T47D (cell line): ENCODE measurements at regions not wholly inside any gene's neighbourhood (a gene's known extent, or its start where the extent isn't known, plus 50 kb on each side); places are given as distances from the start of the nearest gene placed in this dataset.

ENCODE experiments used
- DNase-seq, 2 experiments: peaks; one replicate each; pipeline versions ENCODE4 v3.0.0 to v3.0.0-alpha.2; 2011 to 2012; ENCODE audit warnings: low read depth in 1 of 2, low spot score in 1 of 2
- JUND ChIP-seq: IDR thresholded peaks from 2 replicates; pipeline ENCODE4 v1.6.1; 2012; ENCODE audit warnings: low read depth
- in situ Hi-C: cut with HindIII; loops from 2 replicates; pipeline ENCODE4 v1.10.0; 2016; ENCODE audit warnings: low sequenced_read_pairs, low pct_unique_long_range_greater_than_20kb

- TF ChIP-seq JUND: no peak
Measured at GRCh38 chr5:25646421-25647341, 1001.9 kb upstream of the CDH10 start.

GRCh38 chr5:25641124-25641523 is 996.3 kb upstream of the CDH10 start:
- no peak for TF ChIP-seq JUND
- in situ Hi-C loops: no loop called here
- no peak for DNase-seq

More at GRCh38 chr5:25646421-25647341, 1001.9 kb upstream of the CDH10 start:
- DNase-seq: no peak
- in situ Hi-C loops: no loop called here

GRCh38 chr5:25619273-25619672 is 974.5 kb upstream of the CDH10 start:
- no peak for DNase-seq
- in situ Hi-C loops: no loop called here
- TF ChIP-seq JUND: no peak

DNA sequence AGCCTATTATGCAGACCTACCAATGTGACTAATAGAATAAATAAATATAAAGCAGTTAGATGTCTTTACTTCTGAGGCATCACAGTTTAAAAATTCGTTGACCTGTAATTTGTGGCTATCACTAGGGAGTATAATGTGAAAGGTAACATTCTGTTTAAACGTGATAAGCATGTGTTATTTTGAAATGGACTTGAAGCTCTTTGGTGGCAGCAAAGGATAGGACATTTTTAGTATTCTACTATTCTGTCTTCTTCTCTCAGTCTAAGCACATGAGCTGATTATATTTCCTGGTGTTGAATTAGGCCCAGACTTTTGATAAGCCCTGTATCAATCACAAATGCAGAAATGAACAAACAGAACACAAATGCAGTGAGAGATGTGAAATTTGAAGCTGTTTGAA is 974.0 kb upstream of the CDH10 start:
- in situ Hi-C loops: no loop called here
- TF ChIP-seq JUND: no peak
- DNase-seq: no peak

DNA sequence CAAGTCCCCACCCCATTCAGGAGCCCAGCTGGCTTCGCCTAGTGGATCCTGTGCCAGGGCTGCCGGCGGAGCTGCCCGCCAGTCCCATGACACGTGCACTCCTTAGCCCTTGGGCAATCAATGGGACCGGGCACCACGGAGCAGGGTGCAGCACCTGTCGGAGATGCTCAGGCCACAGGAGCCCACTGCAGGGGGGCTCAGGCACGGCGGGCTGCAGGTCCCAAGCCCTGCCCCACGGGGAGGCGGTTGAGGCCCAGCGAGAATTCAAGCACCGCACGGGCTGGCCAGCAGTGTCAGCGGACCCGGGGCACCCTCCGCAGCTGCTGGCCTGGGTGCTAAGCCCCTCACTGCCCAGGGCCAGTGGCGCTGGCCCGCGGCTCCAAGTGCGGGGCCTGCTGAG is 969.7 kb upstream of the CDH10 start:
- no peak for TF ChIP-seq JUND
- no peak for DNase-seq
- in situ Hi-C loops: no loop called here

- TF ChIP-seq JUND: no peak
- no peak for DNase-seq
- in situ Hi-C loops: no loop called here
Measured at GRCh38 chr5:25604681-25605080, 959.9 kb upstream of the CDH10 start.

DNA sequence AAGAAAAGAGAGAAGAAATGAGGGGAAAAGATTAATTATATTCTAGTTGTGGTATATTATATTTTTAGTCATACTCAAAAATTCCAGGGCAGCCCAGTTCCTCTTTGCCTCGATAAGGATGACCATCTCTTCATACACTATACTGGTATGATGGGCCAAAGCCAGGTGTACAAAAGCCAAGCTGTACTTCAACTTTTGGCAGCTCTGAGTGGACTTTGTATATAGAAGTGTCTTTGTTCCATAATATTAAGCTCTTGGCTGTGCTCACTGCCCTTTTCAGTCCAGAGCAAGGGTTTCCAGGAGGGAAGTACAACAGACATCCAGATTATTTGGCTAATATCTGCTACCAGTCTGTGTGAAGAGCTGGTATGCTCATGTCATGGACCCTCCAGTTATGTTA is 934.3 kb upstream of the CDH10 start:
- in situ Hi-C loops: no loop called here
- DNase-seq: no peak
- TF ChIP-seq JUND: no peak

DNA sequence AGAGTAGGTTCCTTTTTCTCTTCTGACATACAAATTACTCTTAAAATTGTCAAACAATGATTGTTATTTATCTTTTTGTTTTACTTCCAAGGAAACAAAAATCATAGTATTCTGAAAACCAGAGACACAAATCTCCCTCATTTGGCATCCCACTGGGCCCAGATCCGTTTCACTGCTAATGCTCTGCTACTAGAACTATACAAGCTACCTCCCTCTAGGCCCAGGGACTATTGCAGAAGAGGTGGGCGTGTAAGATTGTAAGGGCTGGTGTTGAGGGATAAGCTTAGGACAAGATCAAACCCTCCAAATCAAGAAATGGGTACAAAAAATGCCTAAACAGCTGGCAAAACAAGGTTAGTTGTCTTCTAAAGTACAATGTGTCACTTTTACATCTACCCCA is 928.9 kb upstream of the CDH10 start:
- in situ Hi-C loops: no loop called here
- TF ChIP-seq JUND: no peak
- no peak for DNase-seq

DNA sequence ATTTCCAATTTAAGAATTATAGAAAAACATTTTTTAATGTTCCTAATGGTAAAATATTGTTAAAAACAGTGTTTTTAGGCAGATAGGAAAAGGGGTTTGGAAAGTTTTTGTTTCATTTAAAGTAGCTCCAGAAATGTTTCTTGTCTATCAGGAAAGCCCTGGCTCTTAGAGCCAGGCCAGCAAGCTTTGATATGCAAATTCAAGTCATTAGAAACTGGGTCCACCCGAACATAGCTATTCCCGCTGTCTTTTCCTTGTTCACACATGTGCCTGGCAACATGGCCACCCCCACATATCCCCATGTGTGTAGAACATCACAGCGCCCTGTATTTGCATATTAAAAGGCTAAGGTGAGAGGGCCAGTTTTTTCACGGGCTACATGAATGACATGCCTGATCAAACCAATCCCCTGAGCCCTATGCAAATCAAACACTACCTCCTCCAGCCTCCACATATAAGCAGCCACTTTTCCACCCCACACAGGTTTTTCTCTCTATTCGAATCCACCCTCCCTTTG is 925.3 kb upstream of the CDH10 start:
- in situ Hi-C loops: no loop called here
- TF ChIP-seq JUND: no peak
- peak in 1 of 2 experiments; percentile 32 for DNase-seq

DNA sequence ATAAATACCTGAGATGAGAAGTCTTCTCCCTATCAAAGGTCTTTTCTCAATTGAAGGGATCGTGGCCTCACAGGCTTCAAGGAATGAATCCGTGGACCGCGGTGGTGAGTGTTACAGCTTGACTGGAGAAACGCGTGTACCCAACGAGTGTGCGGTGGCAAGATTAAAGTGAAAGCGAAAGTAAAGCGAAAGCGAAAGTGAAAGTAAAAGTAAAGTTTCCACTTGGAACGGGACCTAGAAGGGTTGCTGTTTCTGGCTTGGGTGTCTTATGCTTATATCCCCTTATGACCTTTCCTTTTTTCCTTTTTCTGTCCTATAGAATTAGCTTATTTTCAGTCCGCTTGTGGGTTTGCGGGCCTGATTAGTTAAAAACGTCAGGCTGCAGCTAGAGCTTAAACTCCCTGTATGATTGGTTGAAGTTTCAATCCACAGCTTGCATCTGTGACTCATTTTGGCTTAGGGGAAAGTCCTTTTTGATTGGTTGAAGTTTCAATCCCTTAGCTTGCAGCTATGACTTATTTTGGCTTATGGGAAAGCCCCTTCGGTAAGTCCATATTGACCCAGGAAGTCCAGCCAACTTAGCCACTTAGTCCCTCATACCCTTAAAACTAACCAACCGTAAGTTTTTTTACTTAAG is 924.3 kb upstream of the CDH10 start:
- DNase-seq: no peak
- no peak for TF ChIP-seq JUND
- in situ Hi-C loops: no loop called here

DNA sequence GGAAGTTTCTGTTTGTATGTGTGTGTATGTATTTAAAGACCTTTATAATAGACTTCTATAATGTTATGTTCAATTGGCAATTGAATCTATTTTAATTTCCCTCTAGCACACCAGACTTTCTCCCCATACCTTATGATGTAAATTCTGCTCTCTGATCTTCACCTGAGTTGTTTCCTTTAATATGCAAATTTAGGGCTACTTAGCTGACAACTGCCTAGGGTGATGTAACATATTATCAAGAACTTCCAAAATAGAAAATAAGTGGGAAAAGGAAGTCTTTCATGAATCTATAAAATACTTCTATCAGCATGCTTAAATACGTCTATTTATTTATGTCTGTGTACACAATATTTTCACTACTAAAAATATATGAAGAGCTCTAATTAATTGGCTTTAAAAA is 923.5 kb upstream of the CDH10 start:
- in situ Hi-C loops: no loop called here

GRCh38 chr5:25567881-25568280 is 923.1 kb upstream of the CDH10 start:
- in situ Hi-C loops: no loop called here
- TF ChIP-seq JUND: no peak
- DNase-seq: no peak

More for the DNA sequence above, 923.5 kb upstream of the CDH10 start:
- DNase-seq: no peak
- TF ChIP-seq JUND: no peak

DNA sequence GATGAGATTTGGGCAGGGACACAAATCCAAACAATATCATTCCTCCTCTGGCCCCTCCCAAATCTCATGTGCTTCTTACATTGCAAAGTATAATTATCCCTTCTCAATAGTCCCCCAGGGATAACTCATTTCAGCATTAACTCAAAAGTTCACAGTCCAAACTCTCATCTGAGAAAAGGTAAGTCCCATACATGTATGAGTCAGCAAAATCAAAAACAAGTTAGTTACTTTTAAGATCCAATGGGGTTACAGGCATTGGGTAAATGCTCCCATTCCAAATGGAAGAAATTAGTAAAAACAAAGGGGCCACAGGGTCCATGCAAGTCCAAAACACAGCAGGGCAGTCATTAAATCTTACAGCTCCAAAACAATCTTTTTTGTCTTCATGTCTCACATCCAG is 917.9 kb upstream of the CDH10 start:
- no peak for DNase-seq

GRCh38 chr5:25554077-25554476 is 909.3 kb upstream of the CDH10 start:
- in situ Hi-C loops: no loop called here
- TF ChIP-seq JUND: no peak
- no peak for DNase-seq

More for the DNA sequence above, 917.9 kb upstream of the CDH10 start:
- in situ Hi-C loops: no loop called here
- no peak for TF ChIP-seq JUND
